Omental fat pad (tissue), 3 donors: ENCODE measurements at regions not wholly inside any gene's neighbourhood (a gene's known extent, or its start where the extent isn't known, plus 50 kb on each side); places are given as distances from the start of the nearest gene placed in this dataset.

Experiments
- ATAC-seq: fragments of 150-250 bp; one replicate; pipeline ENCODE4 v1.9.1; 2016; ENCODE audit warnings: mild to moderate bottlenecking, moderate library complexity; ENCODE audit not compliant: low FRiP score
- DNase-seq: peaks from one replicate; pipeline ENCODE4 v3.0.0-alpha.2; 2019; ENCODE audit warnings: low spot score
- CTCF ChIP-seq, 3 donors: fragments of 450-650 bp; IDR thresholded peaks; one replicate each; pipeline ENCODE4 v1.5.1; 2016 to 2017; ENCODE audit warnings: antibody characterized with exemption in 3 of 3, mild to moderate bottlenecking in 3 of 3, moderate library complexity in 2 of 3

GRCh38 chr6:74997646-74998045 lies 208.2 kb downstream of the COL12A1 start:
- no peak for TF ChIP-seq CTCF (IDR thresholded peaks at IDR 0.05)
- DNase-seq (no peak), ATAC-seq (no peak)

GRCh38 chr6:74993136-74993535 lies 212.7 kb downstream of the COL12A1 start:
- no peak for DNase-seq
- no peak for TF ChIP-seq CTCF (IDR thresholded peaks at IDR 0.05)
- no peak for ATAC-seq

- no peak for DNase-seq
- no peak for TF ChIP-seq CTCF (IDR thresholded peaks at IDR 0.05)
- no peak for ATAC-seq
Measured at GRCh38 chr6:74991573-74992332, 214.1 kb downstream of the COL12A1 start.

GRCh38 chr6:74979065-74979766 lies 226.6 kb downstream of the COL12A1 start:
- ATAC-seq (no peak), DNase-seq (no peak)
- TF ChIP-seq CTCF (IDR thresholded peaks at IDR 0.05) = no peak

GRCh38 chr6:74976701-74977100 lies 229.2 kb downstream of the COL12A1 start:
- TF ChIP-seq CTCF (IDR thresholded peaks at IDR 0.05) = no peak
- DNase-seq (no peak), ATAC-seq (no peak)

- no peak for ATAC-seq
- no peak for DNase-seq
- TF ChIP-seq CTCF (IDR thresholded peaks at IDR 0.05) = no peak
Measured at GRCh38 chr6:74976026-74976425, 229.8 kb downstream of the COL12A1 start.

- no peak for ATAC-seq
- DNase-seq = no peak
Measured at GRCh38 chr6:74973591-74973990, 232.3 kb downstream of the COL12A1 start.

More at GRCh38 chr6:74973591-74973990, 232.3 kb downstream of the COL12A1 start:
- no peak for TF ChIP-seq CTCF (IDR thresholded peaks at IDR 0.05)
